ENCODE measurements at regions not wholly inside any gene's neighbourhood (a gene's known extent, or its start where the extent isn't known, plus 50 kb on each side); places are given as distances from the start of the nearest gene placed in this dataset.

GRCh38 chr3:174644287-174644686 lies 214.8 kb upstream of the NAALADL2 start:
- TF ChIP-seq CTCF (IDR thresholded peaks at IDR 0.05), result no peak
- TF ChIP-seq EZH2 (IDR thresholded peaks at IDR 0.05), result no peak
